Dedifferentiated amniotic fluid mesenchymal stem cell (primary cell): ENCODE measurements at regions not wholly inside any gene's neighbourhood (a gene's known extent, or its start where the extent isn't known, plus 50 kb on each side); places are given as distances from the start of the nearest gene placed in this dataset.
"Not testable (repeated sequence)": the region's sequence is repeated elsewhere in the genome, so short reads cannot be mapped to it uniquely, and the experiment has no call there.

Experiments used
- DNase-seq: peaks from one replicate; pipeline ENCODE4 v3.0.0-alpha.2; 2016; ENCODE audit errors: extremely low spot score

DNA sequence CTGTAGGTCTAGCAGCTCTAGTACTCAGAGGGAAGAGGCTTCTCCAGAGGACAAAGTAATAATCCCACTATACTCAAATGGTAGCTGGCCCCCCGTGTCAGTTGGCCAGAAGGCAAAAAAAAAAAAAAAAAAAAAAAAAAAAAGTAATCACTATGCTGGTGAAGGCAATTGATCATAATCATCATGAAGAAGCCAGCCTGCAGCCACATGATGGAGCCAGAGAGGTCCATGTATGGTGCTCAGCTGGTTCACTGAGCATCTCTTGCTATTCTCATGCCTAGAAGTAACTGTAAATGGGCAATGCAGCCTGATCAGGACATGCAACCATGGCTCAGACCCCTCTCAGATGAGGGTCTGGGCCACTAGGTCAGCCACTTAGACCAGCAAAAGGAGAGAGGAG lies 378.8 kb downstream of the MED13L start:
- no peak for DNase-seq

DNA sequence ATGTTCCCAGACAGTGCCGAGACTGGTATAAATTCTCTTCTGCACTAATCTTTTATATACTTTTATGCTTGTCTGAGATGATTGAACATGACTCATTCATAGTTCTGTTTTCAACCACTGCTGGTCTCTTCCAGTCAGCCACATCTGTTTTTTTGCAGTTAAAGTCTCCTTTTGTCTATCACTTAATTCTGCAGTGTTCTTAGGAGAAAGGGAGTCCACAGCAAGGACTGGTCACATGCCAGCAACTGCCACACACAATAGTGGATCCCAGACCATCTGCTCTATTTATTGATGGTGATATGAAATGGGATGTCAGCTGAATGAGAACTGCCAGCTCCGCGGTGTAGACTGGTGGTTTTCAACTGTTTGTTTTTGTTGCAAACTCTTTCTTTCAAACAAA lies 379.8 kb downstream of the MED13L start:
- DNase-seq = peak; percentile 25

DNA sequence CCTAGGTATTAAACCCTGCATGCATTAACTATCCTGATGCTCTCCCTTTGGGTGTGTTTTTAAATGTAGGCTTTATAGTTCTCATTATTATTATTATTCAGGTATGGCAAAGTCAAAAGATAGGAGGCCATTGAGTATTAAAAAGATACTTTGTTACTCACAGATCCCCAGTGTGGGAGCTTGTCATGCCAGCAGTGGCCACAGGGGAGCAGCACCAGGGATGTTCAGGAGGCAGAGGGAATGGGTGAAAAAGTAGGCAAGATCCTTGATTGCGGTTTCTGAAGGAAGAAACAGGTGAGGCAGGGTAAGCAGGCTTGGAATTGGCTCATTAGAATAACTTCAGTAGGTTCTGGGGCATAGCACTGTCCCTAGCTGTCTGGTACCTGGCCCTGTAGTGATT lies 382.2 kb downstream of the MED13L start:
- no peak for DNase-seq

DNA sequence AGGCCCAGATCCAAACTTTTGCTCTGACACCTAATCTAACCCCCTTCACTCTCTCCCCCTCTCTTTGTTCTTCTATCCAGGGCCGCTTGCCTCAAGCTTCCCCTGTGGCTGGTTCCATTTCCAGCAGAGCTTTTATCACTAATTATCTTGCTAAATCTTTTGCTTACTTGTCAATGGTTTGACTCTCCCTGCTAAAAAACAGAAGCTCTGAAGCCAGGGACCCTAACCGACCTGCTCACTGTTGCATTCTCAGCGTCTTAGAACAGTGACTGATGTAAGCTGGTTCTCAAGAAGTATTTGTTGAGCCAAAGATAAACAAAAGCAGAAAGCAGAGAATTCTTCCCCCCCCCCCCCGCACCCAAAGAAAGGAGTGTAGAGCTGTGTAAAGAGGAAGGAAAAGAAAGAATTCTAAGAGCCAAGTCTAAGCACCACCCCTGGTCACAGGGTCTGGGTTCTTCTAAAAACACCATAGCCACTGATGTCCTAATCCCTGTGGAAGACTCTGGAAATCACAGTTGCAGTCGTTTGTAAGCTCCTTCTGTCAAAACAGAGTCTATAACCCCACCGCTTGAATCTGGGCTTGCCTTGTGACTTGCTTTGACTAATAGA lies 385.8 kb downstream of the MED13L start:
- DNase-seq = no peak

- DNase-seq = no peak
These were observed 390.8 kb downstream of the MED13L start for GRCh38 chr12:115886666-115887065.

GRCh38 chr12:115885040-115885690 lies 392.3 kb downstream of the MED13L start:
- no peak for DNase-seq

- no peak for DNase-seq
These were observed 394.6 kb downstream of the MED13L start for GRCh38 chr12:115882936-115883335.

DNA sequence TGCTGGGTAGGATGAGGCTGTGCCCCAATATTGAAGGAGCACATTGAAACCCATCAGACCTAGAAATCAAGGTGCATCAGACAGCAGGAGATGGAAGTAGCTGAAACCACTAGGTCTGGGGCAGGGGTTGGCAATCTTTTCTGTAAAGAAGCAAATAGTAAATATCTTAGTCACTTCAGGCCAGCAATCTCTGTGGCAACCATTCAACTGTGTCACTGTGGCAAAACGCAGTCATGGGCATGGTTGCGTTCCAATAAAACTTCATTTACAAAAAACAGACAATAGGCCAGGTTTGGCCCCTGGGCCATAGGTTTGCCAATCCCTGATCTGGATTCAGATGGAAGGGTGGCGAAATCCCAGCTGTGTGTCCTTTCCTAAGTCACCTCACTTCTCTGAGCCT lies 397.3 kb downstream of the MED13L start:
- DNase-seq = no peak

DNA sequence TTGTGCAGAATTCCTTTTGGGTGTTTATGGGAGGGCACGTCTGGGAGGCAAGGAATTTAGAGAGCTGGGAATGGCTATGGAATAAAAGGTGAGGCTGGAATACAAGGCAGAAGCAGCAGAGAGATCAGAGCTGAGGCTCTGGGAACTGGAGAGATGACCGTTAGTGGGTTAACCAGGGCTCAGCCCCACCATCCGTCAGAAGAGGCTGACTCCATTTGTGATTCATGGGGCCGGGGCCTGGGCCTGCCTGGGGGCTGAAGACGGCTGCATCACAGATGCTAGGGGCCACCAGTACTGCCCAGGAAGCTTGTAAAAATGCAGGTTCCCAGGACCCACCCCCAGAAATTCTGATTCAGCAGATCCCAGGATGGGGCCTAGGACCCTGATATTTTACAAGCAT lies 398.1 kb downstream of the MED13L start:
- DNase-seq = no peak

DNA sequence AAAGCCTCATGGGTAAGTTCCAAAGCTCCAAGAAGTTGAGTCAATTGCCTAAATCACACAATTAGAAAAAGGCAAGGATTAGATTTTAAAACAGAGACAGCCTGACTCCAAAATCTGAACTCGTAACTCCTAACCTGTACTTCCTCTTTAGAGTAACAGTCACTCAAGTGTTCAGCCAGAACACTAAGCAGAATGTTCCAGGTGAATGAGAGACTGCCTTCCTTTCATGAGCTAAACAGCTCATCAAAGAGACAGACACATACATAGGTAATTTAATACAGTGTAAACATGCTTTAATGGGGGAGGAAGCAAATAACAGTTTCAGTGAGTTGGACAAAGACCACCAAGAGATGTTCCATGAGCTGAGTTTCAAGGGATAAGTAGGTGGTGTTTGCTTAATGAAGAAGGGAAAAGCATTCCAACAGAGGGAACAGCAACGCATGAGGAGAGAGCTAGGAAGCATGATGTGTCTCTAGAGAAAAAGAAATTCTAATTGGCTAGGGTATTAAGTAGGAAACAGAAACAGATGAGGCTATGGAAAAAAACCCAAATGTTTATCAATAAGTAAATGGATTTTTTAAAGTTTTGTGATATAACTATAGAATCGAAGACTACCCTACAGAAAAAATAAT lies 403.9 kb downstream of the MED13L start:
- DNase-seq = no peak

- no peak for DNase-seq
These were observed 404.6 kb downstream of the MED13L start for GRCh38 chr12:115872919-115873357.

GRCh38 chr12:115872212-115872611 lies 405.3 kb downstream of the MED13L start:
- no peak for DNase-seq

GRCh38 chr12:115871714-115872113 lies 405.8 kb downstream of the MED13L start:
- DNase-seq = no peak

- no peak for DNase-seq
These were observed 407.0 kb downstream of the MED13L start for GRCh38 chr12:115870510-115870909.

DNA sequence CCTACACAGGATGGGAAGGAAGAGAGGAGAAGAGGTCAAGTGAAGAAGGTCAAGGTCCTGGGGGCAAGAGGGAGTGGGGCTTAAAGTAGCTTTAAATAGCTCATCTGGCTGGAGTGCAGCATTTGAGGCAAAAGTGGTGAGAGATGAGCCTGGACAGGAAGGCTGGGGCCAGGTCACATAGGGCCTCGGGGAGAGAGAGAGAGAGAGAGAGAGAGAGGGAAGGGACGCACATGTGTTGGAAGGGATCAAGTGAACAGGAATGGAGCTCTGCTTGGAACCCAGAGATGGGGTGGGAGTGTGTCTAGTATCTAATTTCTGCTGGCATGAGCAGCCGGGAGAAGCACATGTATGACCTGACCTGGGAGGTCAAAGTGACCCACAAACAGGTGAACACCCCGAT lies 407.5 kb downstream of the MED13L start:
- DNase-seq = no peak

- DNase-seq = no peak
These were observed 407.9 kb downstream of the MED13L start for GRCh38 chr12:115869604-115870003.

DNA sequence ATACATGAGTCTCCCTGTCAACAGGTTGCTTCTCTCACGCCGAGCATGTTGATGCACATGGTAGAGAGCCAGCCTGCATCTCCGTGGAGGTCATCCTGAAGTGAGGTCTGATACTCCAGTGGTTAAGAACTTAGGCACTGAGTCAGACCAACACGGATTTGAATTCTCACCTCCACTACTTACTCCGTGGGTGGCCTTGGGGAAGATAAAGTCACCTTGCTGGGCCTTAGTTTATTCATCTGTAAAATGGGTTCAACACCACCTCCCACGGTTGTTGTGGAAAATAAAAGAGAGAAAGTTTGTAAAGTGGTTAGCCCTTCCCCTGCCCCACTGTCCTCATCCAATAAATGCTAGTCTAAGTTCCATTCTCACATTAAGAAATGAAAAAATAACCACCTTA lies 408.9 kb downstream of the MED13L start:
- DNase-seq = no peak

GRCh38 chr12:115867854-115868253 lies 409.6 kb downstream of the MED13L start:
- DNase-seq = no peak

- no peak for DNase-seq
These were observed 410.5 kb downstream of the MED13L start for GRCh38 chr12:115866909-115867525.

DNA sequence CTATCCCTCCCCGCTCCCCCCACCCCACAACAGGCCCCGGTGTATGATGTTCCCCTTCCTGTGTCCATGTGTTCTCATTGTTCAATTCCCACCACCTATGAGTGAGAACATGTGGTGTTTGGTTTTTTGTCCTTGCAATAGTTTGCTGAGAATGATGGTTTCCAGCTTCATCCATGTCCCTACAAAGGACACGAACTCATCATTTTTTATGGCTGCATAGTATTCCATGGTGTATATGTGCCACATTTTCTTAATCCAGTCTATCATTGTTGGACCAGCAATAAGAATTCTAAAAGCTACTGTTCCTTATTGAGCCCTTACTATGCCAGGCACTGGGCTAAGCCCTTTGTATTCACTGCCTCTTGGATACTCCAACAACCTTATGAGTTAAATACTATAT lies 411.2 kb downstream of the MED13L start:
- not testable (repeated sequence) for DNase-seq

GRCh38 chr12:115864396-115864795 lies 413.1 kb downstream of the MED13L start:
- no peak for DNase-seq

DNA sequence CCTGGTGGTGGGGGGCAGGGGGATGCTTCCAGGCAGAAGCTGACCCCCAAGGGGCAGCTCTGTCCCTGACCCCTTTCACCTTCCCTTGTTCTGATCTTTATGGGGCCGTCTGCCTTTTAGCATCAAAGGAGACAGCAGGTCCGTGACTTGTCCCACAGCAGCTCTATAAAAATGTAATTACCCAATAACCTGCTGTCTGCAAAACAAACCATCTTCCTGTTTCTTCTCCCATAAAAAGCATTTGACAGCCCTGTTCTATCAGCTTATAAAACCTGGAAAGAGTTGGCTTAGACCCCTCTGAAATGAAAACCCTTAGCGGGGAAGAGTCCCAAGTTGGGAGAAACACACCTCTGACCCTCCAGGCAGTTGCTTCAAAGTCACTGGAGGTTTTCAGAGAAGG lies 416.9 kb downstream of the MED13L start:
- no peak for DNase-seq

- no peak for DNase-seq
These were observed 418.3 kb downstream of the MED13L start for GRCh38 chr12:115859231-115859630.
